ENCODE measurements at regions not wholly inside any gene's neighbourhood (a gene's known extent, or its start where the extent isn't known, plus 50 kb on each side); places are given as distances from the start of the nearest gene placed in this dataset.

DNA sequence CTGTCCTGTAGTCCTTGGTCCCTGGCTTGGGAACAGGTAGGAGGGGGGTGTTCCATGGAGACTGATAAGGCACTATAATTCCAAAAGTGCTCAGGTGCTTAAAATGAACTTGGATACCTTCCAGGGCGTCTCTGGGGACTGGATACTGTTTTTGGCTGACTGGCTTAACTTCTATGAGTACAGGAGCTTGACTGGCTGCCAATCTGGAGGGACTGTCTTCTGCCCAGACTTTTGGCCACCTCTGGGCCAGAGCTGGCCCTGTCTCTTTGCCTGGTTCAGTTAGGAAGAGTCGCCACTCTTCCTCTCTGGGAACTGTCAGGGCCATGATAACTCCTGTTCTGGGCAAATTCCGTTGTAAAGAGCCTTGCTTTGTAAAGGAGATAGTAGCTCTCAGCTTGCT, 407.0 kb downstream of the TGFB2 start (continued):
- TF ChIP-seq SMAD9 (CRISPR knock-in tag; IDR thresholded peaks at IDR 0.05): no peak

GRCh38 chr1:218754477-218754876, 409.3 kb downstream of the TGFB2 start:
- H3K4me1 ChIP-seq (ENCODE audit: insufficient read depth, low read length): no peaks in the 10 kb centered on the region
- H3K9ac ChIP-seq (ENCODE audit: insufficient read depth, low read depth, low read length): no peak overlapping the region
- WGBS (ENCODE audit: low lambda C conversion rate): 18% methylated on average over 5 of the region's 9 CpGs
- H3K4me2 ChIP-seq (ENCODE audit: low read depth, low read length): no peak overlapping the region
- no peaks in the 10 kb centered on the region for H3K27me3 ChIP-seq (ENCODE audit: control insufficient read depth in 1 of 2, insufficient read depth in 2 of 2, low read length in 2 of 2)
- DNase-seq (ENCODE audit: low spot score): no peak
- peaks cover 14% of the 10 kb centered on the region for H3K9me3 ChIP-seq (ENCODE audit: low read length)
- no peak overlapping the region for H2AFZ ChIP-seq (ENCODE audit: low read length)
- H3K79me2 ChIP-seq (ENCODE audit: insufficient read depth, low read length): no peaks in the 10 kb centered on the region
- H3K27ac ChIP-seq (ENCODE audit: extremely low read length, insufficient read depth, low read length): no peak overlapping the region
- H4K20me1 ChIP-seq (ENCODE audit: insufficient read depth, low read length): no peaks in the 10 kb centered on the region
- in situ Hi-C loops (cut with HindIII; ENCODE audit: extremely low pct_ligation_motif_present, low pct_unique_long_range_greater_than_20kb) (no loop called here), intact Hi-C loops (cut with micrococcal nuclease; ENCODE audit: unreplicated experiment) (no loop called here)
- H3K4me3 ChIP-seq (replicated peaks in 1 of 3; ENCODE audit: insufficient read depth in 1 of 3, low read depth in 2 of 3, low read length in 3 of 3): no peak overlapping the region
- BruUV-seq (replicated peaks): no TSS peak
- H3K36me3 ChIP-seq (replicated peaks in 1 of 2; ENCODE audit: control insufficient read depth in 1 of 2, insufficient read depth in 2 of 2, low read length in 2 of 2): no peaks in the 10 kb centered on the region
- ChIA-PET POLR2A (no interaction called here), CTCF (ENCODE audit: low intra/inter-chr PET ratio, low total read pairs) (no interaction called here)
- TF ChIP-seq ZNF616 (CRISPR knock-in tag; IDR thresholded peaks at IDR 0.05; ENCODE audit: low read depth) (no peak), FOXK1 (CRISPR knock-in tag; IDR thresholded peaks at IDR 0.05; ENCODE audit: borderline replicate concordance, low read depth) (no peak), CHD2 (IDR thresholded peaks at IDR 0.05; ENCODE audit: low read depth, low read length) (no peak), NR2F6 (IDR thresholded peaks at IDR 0.05) (no peak), NR2F6 (CRISPR knock-in tag; IDR thresholded peaks at IDR 0.05) (no peak)
- TF ChIP-seq, protein P1, sequence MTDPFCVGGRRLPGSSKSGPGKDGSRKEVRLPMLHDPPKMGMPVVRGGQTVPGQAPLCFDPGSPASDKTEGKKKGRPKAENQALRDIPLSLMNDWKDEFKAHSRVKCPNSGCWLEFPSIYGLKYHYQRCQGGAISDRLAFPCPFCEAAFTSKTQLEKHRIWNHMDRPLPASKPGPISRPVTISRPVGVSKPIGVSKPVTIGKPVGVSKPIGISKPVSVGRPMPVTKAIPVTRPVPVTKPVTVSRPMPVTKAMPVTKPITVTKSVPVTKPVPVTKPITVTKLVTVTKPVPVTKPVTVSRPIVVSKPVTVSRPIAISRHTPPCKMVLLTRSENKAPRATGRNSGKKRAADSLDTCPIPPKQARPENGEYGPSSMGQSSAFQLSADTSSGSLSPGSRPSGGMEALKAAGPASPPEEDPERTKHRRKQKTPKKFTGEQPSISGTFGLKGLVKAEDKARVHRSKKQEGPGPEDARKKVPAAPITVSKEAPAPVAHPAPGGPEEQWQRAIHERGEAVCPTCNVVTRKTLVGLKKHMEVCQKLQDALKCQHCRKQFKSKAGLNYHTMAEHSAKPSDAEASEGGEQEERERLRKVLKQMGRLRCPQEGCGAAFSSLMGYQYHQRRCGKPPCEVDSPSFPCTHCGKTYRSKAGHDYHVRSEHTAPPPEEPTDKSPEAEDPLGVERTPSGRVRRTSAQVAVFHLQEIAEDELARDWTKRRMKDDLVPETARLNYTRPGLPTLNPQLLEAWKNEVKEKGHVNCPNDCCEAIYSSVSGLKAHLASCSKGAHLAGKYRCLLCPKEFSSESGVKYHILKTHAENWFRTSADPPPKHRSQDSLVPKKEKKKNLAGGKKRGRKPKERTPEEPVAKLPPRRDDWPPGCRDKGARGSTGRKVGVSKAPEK (CRISPR knock-in tag; IDR thresholded peaks at IDR 0.05; ENCODE audit: borderline replicate concordance): no peak
- ATAC-seq: no peak
- no peak for FAIRE-seq

All from HepG2 (cell line).